ENCODE measurements at regions not wholly inside any gene's neighbourhood (a gene's known extent, or its start where the extent isn't known, plus 50 kb on each side); places are given as distances from the start of the nearest gene placed in this dataset.

- TF ChIP-seq RCOR1 (IDR thresholded peaks at IDR 0.05; ENCODE audit: low read length), result no peak
- no peak for TF ChIP-seq SMC3 (IDR thresholded peaks at IDR 0.05; ENCODE audit: low read depth, low read length)
- TF ChIP-seq, protein P1, sequence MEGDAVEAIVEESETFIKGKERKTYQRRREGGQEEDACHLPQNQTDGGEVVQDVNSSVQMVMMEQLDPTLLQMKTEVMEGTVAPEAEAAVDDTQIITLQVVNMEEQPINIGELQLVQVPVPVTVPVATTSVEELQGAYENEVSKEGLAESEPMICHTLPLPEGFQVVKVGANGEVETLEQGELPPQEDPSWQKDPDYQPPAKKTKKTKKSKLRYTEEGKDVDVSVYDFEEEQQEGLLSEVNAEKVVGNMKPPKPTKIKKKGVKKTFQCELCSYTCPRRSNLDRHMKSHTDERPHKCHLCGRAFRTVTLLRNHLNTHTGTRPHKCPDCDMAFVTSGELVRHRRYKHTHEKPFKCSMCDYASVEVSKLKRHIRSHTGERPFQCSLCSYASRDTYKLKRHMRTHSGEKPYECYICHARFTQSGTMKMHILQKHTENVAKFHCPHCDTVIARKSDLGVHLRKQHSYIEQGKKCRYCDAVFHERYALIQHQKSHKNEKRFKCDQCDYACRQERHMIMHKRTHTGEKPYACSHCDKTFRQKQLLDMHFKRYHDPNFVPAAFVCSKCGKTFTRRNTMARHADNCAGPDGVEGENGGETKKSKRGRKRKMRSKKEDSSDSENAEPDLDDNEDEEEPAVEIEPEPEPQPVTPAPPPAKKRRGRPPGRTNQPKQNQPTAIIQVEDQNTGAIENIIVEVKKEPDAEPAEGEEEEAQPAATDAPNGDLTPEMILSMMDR (IDR thresholded peaks at IDR 0.05), result no peak
- no peak for TF ChIP-seq TAF1 (IDR thresholded peaks at IDR 0.05; ENCODE audit: borderline replicate concordance, low read depth, low read length)
- no peak for TF ChIP-seq YY1 (IDR thresholded peaks at IDR 0.05; ENCODE audit: low read depth)
- TF ChIP-seq MAX (IDR thresholded peaks at IDR 0.05; ENCODE audit: low read depth), result no peak
- no peak for TF ChIP-seq NRF1 (IDR thresholded peaks at IDR 0.05; ENCODE audit: low read depth, low read length)
- TF ChIP-seq POLR2AphosphoS5 (IDR thresholded peaks at IDR 0.05; ENCODE audit: low read depth, low read length), result no peak
These were observed 234.9 kb upstream of the TARS1 start for GRCh38 chr5:33205727-33206410.
